Peyer's patch (tissue), 4 donors: ENCODE measurements at regions not wholly inside any gene's neighbourhood (a gene's known extent, or its start where the extent isn't known, plus 50 kb on each side); places are given as distances from the start of the nearest gene placed in this dataset.

ENCODE experiments used
- DNase-seq, 3 donors: peaks; one replicate each; pipeline ENCODE4 v3.0.0-alpha.2; 2017 to 2019
- H3K27ac ChIP-seq, 4 donors: fragments of 200-600 bp; sonication (generic); one replicate each; pipeline ENCODE4 v1.5.1; 2016 to 2019
- H3K27me3 ChIP-seq, 2 donors: fragments of 200-600 bp; sonication (generic); one replicate each; pipeline ENCODE4 v1.5.1; 2019
- H3K36me3 ChIP-seq, 3 donors: fragments of 200-600 bp; sonication (generic); one replicate each; pipeline ENCODE4 v1.5.1; 2016 to 2019
- H3K4me1 ChIP-seq, 4 donors: fragments of 200-600 bp; sonication (generic); one replicate each; pipeline ENCODE4 v1.5.1; 2016 to 2019
- H3K4me3 ChIP-seq, 4 donors: fragments of 200-600 bp; sonication (generic); 1 replicate in 3 of 4; 2 replicates in 1 of 4; pipeline ENCODE4 v1.5.1; 2016 to 2019; ENCODE audit warnings: mild to moderate bottlenecking in 1 of 4
- H3K9me3 ChIP-seq, 4 donors: fragments of 200-600 bp; sonication (generic); one replicate each; pipeline ENCODE4 v1.5.1; 2016 to 2019; ENCODE audit warnings: mild to moderate bottlenecking in 1 of 4
- POLR2A ChIP-seq, 2 donors: fragments of 450-650 bp; IDR thresholded peaks; one replicate each; pipeline ENCODE4 v1.5.1; 2017; ENCODE audit warnings: antibody characterized with exemption in 2 of 2, mild to moderate bottlenecking in 2 of 2, moderate library complexity in 2 of 2
- TF ChIP-seq, protein P1 (sequence below), 6 experiments: fragments of 450-650 bp in 4 of 6; fragments of 200-600 bp in 2 of 6; sonication (generic) in 1 of 6; IDR thresholded peaks; one replicate each; pipeline ENCODE4 v1.5.1; 2017 to 2019; ENCODE audit warnings: antibody characterized with exemption in 6 of 6, mild to moderate bottlenecking in 3 of 6, moderate library complexity in 1 of 6

DNA sequence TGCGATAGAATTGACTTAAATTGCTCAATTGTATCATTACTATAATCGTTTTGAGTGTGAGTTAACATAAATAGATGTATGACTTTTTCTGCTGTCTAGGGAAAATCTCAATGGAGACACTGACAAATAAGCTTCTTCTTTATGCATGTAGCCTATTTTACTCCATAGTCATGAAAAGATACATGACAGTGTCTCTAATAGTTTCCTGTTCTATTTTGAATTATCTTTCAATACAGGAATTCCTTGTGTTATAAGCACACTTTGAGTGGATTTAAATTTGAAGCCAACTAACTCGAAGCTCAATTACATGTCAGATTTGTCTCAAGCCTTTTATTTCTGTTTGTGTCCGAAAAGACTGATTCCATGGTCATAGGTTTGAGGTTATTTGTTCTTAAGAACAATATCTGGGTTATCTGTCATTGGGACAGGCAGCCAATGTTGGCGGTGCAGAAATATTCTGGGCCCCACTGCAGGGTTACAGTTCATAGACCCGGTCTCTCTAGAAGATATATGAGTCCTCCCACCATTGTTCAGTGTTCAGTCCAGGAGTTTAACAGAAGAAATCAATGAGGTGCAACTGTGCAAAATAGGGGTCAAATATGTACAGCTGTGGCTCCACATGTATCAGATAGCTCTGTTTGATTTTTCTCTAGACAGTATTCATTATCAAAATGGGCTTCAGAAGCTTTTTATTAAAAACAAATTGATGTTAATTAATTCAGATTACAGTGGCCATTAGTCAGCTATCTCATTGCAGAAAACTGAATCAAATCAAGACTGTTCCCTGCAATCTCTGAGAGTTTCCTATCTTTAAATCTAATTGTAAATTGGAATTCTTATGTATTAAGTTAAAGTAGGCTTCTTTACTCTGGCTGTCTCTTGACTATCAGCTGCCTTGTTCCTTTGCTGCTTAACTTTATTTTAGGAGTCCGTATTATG is 1238.8 kb downstream of the NXPH1 start:
- H3K27me3 ChIP-seq = no peaks in the 10 kb centered on the region
- H3K9me3 ChIP-seq = no peaks in the 10 kb centered on the region
- no peak for TF ChIP-seq POLR2A (IDR thresholded peaks at IDR 0.05)
- TF ChIP-seq, protein P1, sequence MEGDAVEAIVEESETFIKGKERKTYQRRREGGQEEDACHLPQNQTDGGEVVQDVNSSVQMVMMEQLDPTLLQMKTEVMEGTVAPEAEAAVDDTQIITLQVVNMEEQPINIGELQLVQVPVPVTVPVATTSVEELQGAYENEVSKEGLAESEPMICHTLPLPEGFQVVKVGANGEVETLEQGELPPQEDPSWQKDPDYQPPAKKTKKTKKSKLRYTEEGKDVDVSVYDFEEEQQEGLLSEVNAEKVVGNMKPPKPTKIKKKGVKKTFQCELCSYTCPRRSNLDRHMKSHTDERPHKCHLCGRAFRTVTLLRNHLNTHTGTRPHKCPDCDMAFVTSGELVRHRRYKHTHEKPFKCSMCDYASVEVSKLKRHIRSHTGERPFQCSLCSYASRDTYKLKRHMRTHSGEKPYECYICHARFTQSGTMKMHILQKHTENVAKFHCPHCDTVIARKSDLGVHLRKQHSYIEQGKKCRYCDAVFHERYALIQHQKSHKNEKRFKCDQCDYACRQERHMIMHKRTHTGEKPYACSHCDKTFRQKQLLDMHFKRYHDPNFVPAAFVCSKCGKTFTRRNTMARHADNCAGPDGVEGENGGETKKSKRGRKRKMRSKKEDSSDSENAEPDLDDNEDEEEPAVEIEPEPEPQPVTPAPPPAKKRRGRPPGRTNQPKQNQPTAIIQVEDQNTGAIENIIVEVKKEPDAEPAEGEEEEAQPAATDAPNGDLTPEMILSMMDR (IDR thresholded peaks at IDR 0.05) = no peak
- H3K4me3 ChIP-seq = no peak overlapping the region
- H3K27ac ChIP-seq = no peak overlapping the region
- no peaks in the 10 kb centered on the region for H3K36me3 ChIP-seq
- no peak for DNase-seq
- H3K4me1 ChIP-seq = no peaks in the 10 kb centered on the region

DNA sequence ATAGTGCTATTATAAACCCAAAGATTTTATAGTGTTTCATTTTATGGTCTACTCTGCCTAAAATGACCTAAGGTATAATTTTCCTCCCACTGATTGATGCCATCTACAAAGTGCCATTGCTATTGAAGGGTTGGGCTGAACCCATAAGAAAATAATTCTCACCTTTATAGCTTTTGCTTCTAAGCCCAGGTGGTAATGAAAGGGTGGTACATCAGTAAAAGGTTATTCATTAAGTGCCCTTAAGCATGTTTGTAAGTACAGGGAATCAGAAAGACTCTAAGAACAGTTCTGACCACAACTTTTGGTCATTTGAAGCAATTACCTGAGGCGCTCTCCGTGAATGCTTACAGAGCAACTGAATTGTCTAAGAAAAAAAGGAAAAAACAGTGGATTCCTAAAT is 1247.3 kb downstream of the NXPH1 start:
- Histone ChIP-seq H3K27me3 (no peaks in the 10 kb centered on the region), H3K4me1 (no peaks in the 10 kb centered on the region), H3K4me3 (no peak overlapping the region), H3K36me3 (no peaks in the 10 kb centered on the region), H3K9me3 (peaks cover 0 to 2% (median 0%) of the 10 kb centered on the region in 4 donors), H3K27ac (no peak overlapping the region)
- no peak for DNase-seq
- TF ChIP-seq, protein P1 (IDR thresholded peaks at IDR 0.05) = no peak
- TF ChIP-seq POLR2A (IDR thresholded peaks at IDR 0.05) = no peak

DNA sequence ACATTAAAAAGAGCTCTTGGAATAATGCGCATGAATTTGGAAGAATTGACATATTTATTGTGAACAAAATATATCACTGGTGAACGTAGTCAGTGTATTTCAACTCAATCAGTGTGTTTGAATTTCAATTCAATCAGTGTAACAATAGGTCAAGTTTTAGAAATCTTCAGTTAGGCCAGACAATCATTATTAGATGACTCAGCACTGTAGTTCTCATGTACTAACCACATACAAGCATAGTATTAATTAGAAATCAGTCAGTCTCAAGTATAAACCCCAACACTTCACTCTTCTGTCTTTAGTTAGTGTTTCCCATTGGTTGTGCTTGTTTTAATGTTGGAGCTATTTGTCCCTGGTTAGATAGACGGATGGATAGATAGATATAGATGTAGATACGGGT is 1247.9 kb downstream of the NXPH1 start:
- TF ChIP-seq POLR2A (IDR thresholded peaks at IDR 0.05) = no peak
- TF ChIP-seq, protein P1 (IDR thresholded peaks at IDR 0.05) = no peak

DNA sequence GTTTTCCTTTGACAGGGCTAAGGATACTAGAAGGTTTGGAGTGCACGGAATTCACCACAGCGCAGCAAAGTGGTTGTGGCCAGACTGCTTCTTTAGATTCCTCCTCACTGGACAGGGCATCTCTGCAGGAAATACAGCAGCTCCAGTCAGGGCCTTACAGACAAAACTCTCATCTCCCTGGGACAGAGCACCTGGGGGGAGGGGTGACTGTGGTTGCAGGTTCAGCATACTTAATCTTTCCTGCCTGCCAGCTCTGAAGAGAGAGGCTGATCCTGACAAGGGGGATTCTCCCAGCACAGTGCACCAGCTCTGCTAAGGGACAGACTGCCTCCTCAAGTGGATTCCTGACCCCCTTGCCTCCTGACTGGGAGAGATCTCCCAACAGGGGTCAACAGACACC is 1257.9 kb downstream of the NXPH1 start:
- Histone ChIP-seq H3K9me3 (no peaks in the 10 kb centered on the region), H3K4me1 (no peaks in the 10 kb centered on the region), H3K36me3 (no peaks in the 10 kb centered on the region), H3K4me3 (no peak overlapping the region), H3K27ac (no peak overlapping the region), H3K27me3 (no peaks in the 10 kb centered on the region)
- TF ChIP-seq POLR2A (IDR thresholded peaks at IDR 0.05) = no peak
- TF ChIP-seq, protein P1 (IDR thresholded peaks at IDR 0.05) = no peak
- DNase-seq = no peak

More for the DNA sequence above, 1247.9 kb downstream of the NXPH1 start:
- Histone ChIP-seq H3K4me1 (no peaks in the 10 kb centered on the region), H3K4me3 (no peak overlapping the region), H3K36me3 (no peaks in the 10 kb centered on the region), H3K27ac (no peak overlapping the region), H3K9me3 (peaks cover 0 to 2% (median 0%) of the 10 kb centered on the region in 4 donors), H3K27me3 (no peaks in the 10 kb centered on the region)
- DNase-seq = no peak

DNA sequence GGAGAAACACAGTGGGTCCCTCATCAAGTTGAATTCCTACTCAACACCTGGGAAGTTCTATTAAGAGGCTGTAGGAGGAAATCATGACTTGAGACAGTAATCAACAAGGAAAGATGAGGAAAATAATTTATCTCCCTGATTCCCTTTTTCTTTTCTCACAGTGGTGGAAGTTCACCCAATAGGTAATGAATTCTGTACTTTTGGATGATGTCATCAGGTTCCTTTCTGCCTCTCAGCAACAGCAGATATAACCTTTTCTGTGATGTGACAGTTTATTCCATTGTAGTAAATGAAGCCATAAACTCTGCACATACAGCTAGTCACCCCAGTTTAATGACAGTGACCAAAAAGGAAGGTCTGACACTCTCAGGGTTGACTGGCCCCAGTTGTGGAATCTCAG is 1265.0 kb downstream of the NXPH1 start:
- H3K4me1 ChIP-seq = no peaks in the 10 kb centered on the region
- no peak for TF ChIP-seq POLR2A (IDR thresholded peaks at IDR 0.05)
- TF ChIP-seq, protein P1 (IDR thresholded peaks at IDR 0.05) = no peak
- H3K9me3 ChIP-seq = peaks cover 0 to 4% (median 0%) of the 10 kb centered on the region in 4 donors
- no peak overlapping the region for H3K27ac ChIP-seq
- H3K4me3 ChIP-seq = no peak overlapping the region
- H3K36me3 ChIP-seq = no peaks in the 10 kb centered on the region
- no peak for DNase-seq
- no peaks in the 10 kb centered on the region for H3K27me3 ChIP-seq
